ENCODE measurements at regions not wholly inside any gene's neighbourhood (a gene's known extent, or its start where the extent isn't known, plus 50 kb on each side); places are given as distances from the start of the nearest gene placed in this dataset.
A peak's percentile ranks its signal among the peaks of the same experiment; 100 is the strongest.

DNA sequence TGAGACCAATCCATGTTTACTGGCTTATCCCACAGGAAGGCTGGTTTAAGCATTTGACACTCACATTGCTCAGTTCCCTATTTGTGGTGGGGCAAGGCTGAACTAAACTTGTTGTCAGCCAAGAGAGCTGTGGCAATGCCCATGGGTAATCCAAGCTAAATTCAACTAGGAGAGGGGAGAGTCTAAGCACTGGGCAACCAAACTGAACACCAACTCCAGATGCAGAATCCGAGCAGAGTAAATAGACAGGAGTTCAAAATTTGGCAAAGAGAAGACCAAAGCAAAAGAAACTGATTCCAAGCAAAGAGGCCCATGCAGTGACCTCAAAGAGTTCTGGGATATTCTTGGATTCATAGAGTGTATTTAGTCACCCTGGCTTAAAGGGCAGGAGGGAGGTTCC lies 106.5 kb upstream of the NT5E start:
- no CpG with 5 or more reads among the region's 1 CpG for WGBS (ENCODE audit: extremely low coverage, insufficient read length, low lambda C conversion rate)
- no peaks in the 10 kb centered on the region for H3K9me3 Mint-ChIP-seq
- no peak overlapping the region for H3K14ac ChIP-seq (ENCODE audit: insufficient read depth, low read length)

More for the DNA sequence above, 106.5 kb upstream of the NT5E start:
- Mint-ChIP-seq H3K27me3 (ENCODE audit: low read depth) (peaks cover 1% of the 10 kb centered on the region; the same call in 1 of the 2 replicates), H3K4me1 (no peaks in the 10 kb centered on the region), H3K4me3 (no peak overlapping the region), H3K27ac (no peak overlapping the region), H3K36me3 (ENCODE audit: insufficient read depth in 1 of 3, low read depth in 3 of 3) (no peaks in the 10 kb centered on the region)
- Histone ChIP-seq H2BK12ac (ENCODE audit: insufficient read length, low read depth, low read length) (no peak overlapping the region), H3K56ac (ENCODE audit: insufficient read length, low read depth, low read length) (no peak overlapping the region), H2BK15ac (ENCODE audit: low read depth, low read length) (no peak overlapping the region), H3K23ac (ENCODE audit: insufficient read length, low read depth, low read length) (no peak overlapping the region), H3K79me2 (ENCODE audit: insufficient read depth, low read length) (no peaks in the 10 kb centered on the region), H3K23me2 (ENCODE audit: insufficient read length, low read depth, low read length, poor library complexity, severe bottlenecking) (no peaks in the 10 kb centered on the region), H2AK5ac (ENCODE audit: insufficient read length, low read length) (no peak overlapping the region), H3K4me2 (ENCODE audit: insufficient read depth, insufficient read length, low read length) (no peak overlapping the region), H3K9ac (ENCODE audit: extremely low read depth, insufficient read length, low read length) (no peak overlapping the region), H4K5ac (ENCODE audit: insufficient read length, low read depth, low read length) (no peak overlapping the region), H3K18ac (ENCODE audit: insufficient read length, low read depth, low read length) (no peak overlapping the region), H4K20me1 (ENCODE audit: control insufficient read depth, insufficient read depth, insufficient read length) (no peaks in the 10 kb centered on the region), H4K91ac (ENCODE audit: insufficient read length, low read depth, low read length) (no peak overlapping the region), H3T11ph (ENCODE audit: low read length) (no peak overlapping the region), H3K4me1 (ENCODE audit: insufficient read depth, low read length) (no peaks in the 10 kb centered on the region), H3K27ac (ENCODE audit: insufficient read length, low read depth, low read length) (no peak overlapping the region), H3K9me3 (ENCODE audit: control insufficient read depth, low read depth, low read length) (no peaks in the 10 kb centered on the region), H2AFZ (ENCODE audit: low read length) (no peak overlapping the region), H2BK20ac (ENCODE audit: low read depth, low read length, poor library complexity, severe bottlenecking) (peak overlapping the region; percentile 90), H3K4ac (ENCODE audit: low read depth, low read length) (no peak overlapping the region), H2BK5ac (ENCODE audit: insufficient read length, low read length) (no peak overlapping the region), H3K27me3 (ENCODE audit: insufficient read depth, low read length) (no peaks in the 10 kb centered on the region), H4K8ac (replicated peaks; ENCODE audit: insufficient read length, low read depth, low read length) (no peak overlapping the region), H3K79me1 (ENCODE audit: insufficient read depth, low read depth, low read length, poor library complexity, severe bottlenecking) (no peaks in the 10 kb centered on the region), H2BK120ac (ENCODE audit: low read depth, low read length, poor library complexity, severe bottlenecking) (no peak overlapping the region)
- DNase-seq: no peak
- TF ChIP-seq, protein P1, sequence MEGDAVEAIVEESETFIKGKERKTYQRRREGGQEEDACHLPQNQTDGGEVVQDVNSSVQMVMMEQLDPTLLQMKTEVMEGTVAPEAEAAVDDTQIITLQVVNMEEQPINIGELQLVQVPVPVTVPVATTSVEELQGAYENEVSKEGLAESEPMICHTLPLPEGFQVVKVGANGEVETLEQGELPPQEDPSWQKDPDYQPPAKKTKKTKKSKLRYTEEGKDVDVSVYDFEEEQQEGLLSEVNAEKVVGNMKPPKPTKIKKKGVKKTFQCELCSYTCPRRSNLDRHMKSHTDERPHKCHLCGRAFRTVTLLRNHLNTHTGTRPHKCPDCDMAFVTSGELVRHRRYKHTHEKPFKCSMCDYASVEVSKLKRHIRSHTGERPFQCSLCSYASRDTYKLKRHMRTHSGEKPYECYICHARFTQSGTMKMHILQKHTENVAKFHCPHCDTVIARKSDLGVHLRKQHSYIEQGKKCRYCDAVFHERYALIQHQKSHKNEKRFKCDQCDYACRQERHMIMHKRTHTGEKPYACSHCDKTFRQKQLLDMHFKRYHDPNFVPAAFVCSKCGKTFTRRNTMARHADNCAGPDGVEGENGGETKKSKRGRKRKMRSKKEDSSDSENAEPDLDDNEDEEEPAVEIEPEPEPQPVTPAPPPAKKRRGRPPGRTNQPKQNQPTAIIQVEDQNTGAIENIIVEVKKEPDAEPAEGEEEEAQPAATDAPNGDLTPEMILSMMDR (conservative IDR thresholded peaks at IDR 0.05): no peak

Data from H9 (cell line).